8988T (cell line): ENCODE measurements at regions not wholly inside any gene's neighbourhood (a gene's known extent, or its start where the extent isn't known, plus 50 kb on each side); places are given as distances from the start of the nearest gene placed in this dataset.

Experiments
- DNase-seq: peaks from one replicate; pipeline ENCODE4 v3.0.0; 2011

GRCh38 chr12:89253488-89253887 is 98.8 kb downstream of the DUSP6 start:
- no peak for DNase-seq

DNA sequence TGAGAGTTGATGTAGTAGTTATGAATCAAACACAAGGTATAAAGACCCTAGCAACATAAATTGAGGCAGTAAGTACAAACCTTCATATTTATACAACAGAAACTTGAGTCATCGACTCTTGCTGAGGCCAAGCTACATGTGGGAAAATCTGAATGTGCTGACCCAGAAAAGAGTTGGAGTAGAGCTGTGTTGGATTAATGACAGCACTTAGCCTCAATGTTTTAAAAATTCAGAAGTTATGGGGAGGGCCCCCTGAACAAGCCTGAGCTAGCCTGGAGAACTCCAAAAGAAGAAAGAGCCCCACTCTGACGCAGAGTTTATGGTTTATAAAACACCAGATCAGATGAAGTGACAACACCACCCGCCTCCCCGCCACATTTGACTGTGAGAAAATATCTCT is 100.0 kb downstream of the DUSP6 start:
- DNase-seq = no peak

DNA sequence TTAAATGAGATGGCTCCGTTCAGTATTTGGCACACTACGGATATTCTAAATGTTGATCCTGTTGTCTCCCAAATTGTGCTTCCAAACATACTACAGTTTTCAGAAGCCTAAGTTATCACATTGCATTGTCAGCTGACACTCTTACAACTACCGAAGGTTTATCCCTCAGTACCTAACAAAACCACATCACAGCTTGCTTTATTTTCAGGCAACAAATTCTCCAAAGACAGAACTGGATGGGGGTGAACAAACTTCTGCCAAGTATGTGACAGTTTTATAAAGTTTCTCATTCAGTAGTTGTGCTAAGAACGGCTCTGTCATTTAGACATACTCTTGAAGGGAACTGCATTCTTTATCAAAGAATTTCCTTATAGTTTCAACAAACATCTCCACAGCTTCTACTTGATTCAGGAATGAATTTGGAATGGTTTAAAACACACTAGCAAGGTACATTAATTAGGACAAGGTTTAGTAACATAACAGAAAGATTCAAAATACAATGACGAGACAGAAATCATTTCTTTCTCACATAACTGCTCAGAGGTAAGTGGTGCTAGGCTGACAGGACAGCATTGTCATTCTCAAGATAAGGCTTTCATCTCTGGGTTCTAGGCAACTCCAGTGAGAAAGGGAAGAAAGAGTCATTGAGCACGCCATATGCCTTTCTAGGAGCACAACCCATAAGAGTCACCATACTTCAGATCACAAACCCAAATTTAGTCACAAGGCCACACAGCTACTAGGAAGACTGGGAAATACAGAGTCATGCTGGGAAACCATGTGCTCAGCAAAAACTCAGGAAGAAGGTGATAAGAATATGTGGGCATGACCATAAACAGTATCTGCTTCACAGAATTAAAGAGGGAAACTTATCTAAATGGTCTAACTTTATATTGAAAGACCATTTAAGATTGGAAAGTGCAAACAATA is 100.7 kb downstream of the DUSP6 start:
- no peak for DNase-seq

- DNase-seq = no peak
Observed at GRCh38 chr12:89250636-89251035, 101.7 kb downstream of the DUSP6 start.

DNA sequence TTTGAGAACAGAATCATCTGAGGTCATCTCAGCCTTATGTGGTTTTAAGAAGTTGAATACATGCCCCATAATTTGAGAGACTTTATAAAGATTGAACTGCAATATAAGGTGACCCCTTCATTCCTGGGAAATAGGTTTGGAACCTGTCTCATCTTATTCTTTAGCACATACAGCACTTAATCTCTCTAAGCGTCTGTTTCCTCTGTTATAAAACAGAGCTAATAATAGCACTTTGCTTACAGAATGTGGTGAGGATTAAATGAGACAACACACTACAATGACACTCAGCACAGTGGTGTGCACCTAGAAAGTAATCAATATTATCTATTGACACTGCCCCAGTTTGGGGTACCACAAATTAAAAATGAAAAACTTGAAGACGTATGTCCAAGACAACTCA is 102.1 kb downstream of the DUSP6 start:
- no peak for DNase-seq

DNA sequence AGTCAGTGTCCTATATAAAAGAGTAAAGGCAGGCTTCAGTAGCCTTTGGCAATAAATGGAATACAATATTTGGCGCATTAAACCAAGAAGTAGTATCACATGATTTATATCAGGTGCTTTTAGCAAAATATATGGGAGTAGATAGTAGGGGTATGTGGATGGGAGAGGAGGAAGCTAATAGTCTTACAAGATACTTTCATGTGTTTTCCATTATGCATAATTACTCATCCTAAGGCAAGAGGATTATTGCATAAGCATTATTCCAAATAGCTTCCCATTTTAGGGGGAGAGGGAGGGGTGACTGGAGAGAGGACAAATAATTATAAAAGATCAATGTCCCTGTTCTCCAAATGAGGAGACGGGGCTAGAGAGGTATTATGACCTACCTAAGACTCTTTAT is 104.3 kb downstream of the DUSP6 start:
- DNase-seq = no peak

DNA sequence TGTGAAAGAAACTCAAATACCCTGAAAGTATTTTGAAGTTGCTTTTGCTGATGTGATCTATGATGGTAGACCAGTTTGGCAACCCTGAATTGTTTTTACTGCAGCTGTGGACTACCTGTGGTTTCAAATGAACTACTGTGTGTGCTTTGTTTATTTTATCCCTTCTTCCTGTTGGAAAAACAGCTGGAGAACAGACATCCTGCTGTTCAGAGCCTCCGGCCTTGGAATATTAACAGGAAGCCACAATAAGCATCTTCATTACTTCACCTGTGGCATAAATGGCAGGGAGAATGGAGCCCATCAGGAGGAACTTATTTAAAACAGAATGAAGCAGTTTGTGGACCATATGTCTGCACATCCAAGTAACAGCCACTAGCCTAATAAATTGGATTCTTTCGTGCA is 104.8 kb downstream of the DUSP6 start:
- DNase-seq = no peak

GRCh38 chr12:89245090-89245489 is 107.2 kb downstream of the DUSP6 start:
- DNase-seq = no peak

GRCh38 chr12:89244536-89244935 is 107.8 kb downstream of the DUSP6 start:
- no peak for DNase-seq

DNA sequence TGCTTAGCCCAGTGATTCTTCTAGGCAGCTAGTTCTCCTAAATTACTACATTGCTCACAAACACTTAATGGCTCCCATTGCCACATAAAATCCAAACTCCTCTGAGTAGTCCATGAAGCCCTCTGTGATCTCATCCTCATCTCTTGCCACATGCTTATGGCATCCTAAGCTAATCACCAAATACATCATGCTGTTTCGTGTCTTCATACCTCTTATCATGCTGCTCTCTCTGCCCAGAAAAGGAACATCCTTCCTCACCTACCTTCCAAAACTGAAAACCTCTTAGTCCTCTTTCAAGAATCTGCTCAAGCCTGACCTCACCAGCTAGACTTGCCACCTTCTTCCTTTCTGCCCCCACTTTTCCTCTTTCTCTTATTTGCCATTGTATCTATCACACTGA is 108.5 kb downstream of the DUSP6 start:
- no peak for DNase-seq

DNA sequence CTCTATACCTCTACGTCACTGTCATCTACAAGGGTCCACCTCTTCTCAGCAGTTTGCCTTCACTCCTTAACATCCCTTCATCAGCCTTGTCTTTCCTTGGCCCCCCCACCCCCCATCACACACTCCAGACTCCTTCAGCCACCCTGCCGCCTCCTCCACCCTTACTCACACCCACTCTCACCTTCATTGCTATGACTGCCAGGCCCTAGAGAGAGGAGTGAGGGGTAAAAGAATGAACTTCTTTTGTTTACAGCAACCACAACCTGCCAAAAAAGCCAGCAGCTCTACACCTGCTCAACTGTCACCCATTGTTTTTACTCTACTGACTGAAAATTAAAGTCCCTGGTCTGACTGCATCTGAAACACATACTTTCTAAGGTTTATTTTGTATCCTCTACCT is 112.8 kb downstream of the DUSP6 start:
- no peak for DNase-seq

DNA sequence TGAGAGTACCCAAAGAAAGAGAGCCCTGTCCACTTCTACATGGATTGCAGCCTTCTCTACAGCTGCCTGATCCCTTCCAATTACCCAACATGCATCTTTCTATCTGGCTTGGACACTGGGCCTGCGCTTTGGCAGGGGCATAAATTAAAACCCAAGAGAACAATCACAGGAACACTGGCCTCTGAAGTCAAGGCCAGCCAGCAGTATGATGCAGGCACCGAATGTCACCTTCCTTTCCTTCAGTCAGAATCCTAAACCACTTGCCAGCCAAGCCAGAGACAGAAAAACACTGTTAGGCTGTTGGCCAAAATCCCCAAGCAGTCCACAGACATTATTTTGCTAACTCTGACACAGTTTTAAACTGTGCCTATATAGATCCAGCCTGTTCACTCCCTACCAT is 113.7 kb downstream of the DUSP6 start:
- no peak for DNase-seq

DNA sequence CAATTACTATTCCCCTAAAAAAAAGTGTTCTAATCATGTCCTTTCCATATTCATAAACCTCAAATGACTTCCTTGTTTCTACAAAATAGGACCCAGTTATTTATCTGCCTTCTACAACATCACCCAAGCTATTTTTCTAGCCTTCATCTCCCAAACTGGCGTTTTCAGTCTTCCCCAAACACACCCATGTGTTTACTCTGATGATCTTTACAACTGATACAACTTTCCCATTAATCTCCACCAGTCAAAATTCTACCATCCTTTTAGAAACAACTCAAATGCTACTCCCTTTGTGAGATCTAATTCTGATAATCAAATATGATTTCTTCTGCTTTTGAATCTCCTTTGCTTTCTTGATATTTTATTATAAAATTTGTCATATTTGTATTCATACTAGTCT is 114.5 kb downstream of the DUSP6 start:
- no peak for DNase-seq

GRCh38 chr12:89236748-89237383 is 115.4 kb downstream of the DUSP6 start:
- no peak for DNase-seq

DNA sequence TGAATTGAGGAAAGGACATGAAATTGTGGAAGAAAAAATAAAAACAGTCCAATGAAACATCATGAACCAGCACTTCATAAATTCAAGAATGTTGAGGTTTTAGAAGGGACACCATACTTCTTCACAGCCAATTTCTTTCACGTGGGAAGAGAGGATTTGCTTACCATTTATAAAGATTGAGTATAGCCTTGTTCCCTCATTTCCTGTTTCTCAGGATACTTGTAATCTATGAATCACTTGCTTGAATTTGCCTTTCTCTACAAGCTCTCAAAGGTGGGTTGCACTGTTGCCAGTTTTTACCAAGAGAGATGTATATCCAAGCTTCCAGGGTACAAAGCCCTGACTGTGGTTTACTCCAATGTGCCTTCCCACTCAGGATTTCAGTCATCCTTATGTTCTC is 116.1 kb downstream of the DUSP6 start:
- DNase-seq = no peak

DNA sequence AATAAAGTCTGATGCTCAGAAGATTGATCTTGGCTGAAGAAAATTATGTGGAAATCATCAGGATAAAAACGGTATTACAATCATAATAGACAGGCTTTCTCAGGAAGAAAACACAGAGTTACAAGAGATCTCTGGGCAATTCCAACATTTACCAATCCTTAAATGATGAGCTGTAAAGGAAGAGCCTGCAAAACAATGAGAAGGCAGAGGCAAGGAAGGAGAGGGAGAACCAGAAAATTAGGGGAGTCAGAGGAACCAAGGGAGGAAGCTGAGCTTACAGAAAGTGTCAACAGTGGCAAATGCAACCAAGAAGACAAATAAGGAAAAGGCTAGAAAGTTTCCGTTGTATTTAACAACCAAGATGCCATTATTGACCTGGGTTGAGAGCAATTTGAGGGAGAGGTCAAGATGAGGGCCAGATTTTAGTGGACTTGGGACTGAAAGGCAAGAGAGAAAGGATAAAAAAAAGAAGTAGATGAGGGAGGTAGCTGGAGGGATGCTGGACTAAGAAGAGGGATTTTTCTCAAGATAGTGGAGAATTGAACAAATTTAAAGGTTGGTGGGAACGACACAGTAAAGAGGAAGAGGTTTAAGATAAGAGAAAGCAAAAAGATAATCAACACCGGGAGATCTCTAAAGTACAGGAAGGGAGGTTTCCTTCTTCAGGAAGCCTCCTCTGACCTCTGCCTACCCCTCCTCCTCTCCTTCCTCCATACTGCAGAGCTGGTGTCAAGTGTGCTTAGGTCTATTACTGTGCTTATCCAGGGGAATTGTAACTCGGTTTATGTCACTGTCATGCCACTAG is 116.9 kb downstream of the DUSP6 start:
- DNase-seq = no peak

DNA sequence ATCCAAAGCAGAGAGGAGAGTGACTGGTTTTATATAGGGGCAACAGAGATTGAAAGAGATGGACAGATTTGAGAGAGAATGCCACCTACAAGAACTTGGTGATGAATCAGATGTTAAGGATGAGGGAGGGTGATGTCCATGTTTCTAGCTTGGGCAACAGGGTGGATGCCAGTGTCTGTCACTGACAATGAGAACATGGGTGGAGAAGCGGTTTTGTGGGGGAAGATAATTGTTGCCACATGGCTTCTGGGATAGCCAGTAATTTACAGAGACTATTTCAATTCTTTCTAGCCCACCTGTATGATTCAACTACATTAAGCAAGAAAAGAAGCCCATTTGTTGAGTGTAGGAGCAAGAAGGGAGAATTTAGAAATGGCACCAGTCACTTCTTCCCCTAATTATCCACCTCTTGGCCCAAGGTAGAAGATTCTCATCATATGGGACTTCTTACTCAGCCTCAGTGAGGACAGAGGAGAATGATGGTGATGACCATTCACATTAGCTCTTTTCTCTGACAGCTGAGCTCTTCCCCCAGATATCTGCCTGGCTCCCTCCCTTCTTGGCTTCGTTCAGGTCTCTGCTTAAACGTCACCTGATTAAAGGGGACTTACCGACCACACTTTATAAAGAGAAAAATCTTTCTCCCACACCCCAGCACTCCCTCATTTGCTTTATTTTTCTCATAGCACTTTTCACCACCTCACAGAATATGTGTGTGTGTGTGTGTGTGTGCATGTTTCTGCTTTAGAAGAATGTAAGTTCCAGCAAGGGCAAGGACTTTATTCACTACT is 117.8 kb downstream of the DUSP6 start:
- DNase-seq = no peak

GRCh38 chr12:89231686-89232085 is 120.6 kb downstream of the DUSP6 start:
- no peak for DNase-seq

- no peak for DNase-seq
Observed at GRCh38 chr12:89230376-89231315, 121.7 kb downstream of the DUSP6 start.

- DNase-seq = no peak
Observed at GRCh38 chr12:89228491-89228890, 123.8 kb downstream of the DUSP6 start.

DNA sequence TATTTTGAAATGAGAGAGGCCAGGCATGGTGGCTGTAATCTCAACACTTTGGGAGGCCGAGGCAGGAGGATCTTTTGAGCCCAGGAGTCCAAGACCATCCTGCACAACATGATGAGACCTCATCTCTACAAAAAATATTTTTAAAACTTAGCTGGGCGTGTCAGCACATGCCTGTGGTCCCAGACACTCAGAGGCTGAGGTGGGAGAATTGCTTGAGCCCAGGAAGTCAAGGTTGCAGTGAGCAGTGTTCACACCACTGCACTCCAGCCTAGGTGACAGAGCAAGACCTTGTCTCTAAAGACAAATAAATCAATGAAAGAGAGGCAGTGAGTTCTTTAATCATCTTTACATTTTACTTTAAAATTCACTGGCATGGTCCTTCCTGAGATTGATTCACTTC is 124.5 kb downstream of the DUSP6 start:
- DNase-seq = no peak
